ENCODE measurements at regions not wholly inside any gene's neighbourhood (a gene's known extent, or its start where the extent isn't known, plus 50 kb on each side); places are given as distances from the start of the nearest gene placed in this dataset.

GRCh38 chr6:163941624-163941976 lies 527.1 kb downstream of the QKI start:
- H3K9me3 Mint-ChIP-seq = no peaks in the 10 kb centered on the region
- ATAC-seq (ENCODE audit: poor library complexity) (no peak), DNase-seq (no peak)
- Histone ChIP-seq H3K27ac (ENCODE audit: low read depth in 1 of 2, low read length in 2 of 2) (no peak overlapping the region), H3K9me3 (ENCODE audit: control insufficient read depth in 1 of 2, insufficient read depth in 1 of 2, low read length in 2 of 2) (no peaks in the 10 kb centered on the region), H3K4me3 (ENCODE audit: low read length) (no peak overlapping the region), H3K27me3 (ENCODE audit: control insufficient read depth in 1 of 2, insufficient read depth in 2 of 2, low read length in 2 of 2) (peaks cover 13 to 20% of the 10 kb centered on the region in 2 experiments), H3K4me1 (ENCODE audit: insufficient read depth, low read length) (no peaks in the 10 kb centered on the region), H3K36me3 (ENCODE audit: insufficient read depth, low read length) (no peaks in the 10 kb centered on the region)
- no peaks in the 10 kb centered on the region for H3K4me1 Mint-ChIP-seq (ENCODE audit: low read depth)
- peaks cover 66% of the 10 kb centered on the region for H3K27me3 Mint-ChIP-seq
- no peaks in the 10 kb centered on the region for H3K36me3 Mint-ChIP-seq (ENCODE audit: low read depth)
- ChIA-PET POLR2A (no interaction called here), CTCF (no interaction called here)
- no peak for TF ChIP-seq CTCF (IDR thresholded peaks at IDR 0.05)
- no peak overlapping the region for H3K4me3 Mint-ChIP-seq
- intact Hi-C loops (cut with DNase I, micrococcal nuclease) = no loop called here
- H3K27ac Mint-ChIP-seq = no peak overlapping the region

GRCh38 chr6:163940705-163941623 lies 526.4 kb downstream of the QKI start:
- Mint-ChIP-seq H3K36me3 (ENCODE audit: low read depth) (no peaks in the 10 kb centered on the region), H3K27me3 (peaks cover 65% of the 10 kb centered on the region), H3K4me1 (ENCODE audit: low read depth) (no peaks in the 10 kb centered on the region), H3K27ac (no peak overlapping the region), H3K9me3 (no peaks in the 10 kb centered on the region), H3K4me3 (no peak overlapping the region)
- TF ChIP-seq CTCF (IDR thresholded peaks at IDR 0.05) = no peak
- ChIA-PET CTCF (no interaction called here), POLR2A (no interaction called here)
- no peak for DNase-seq
- Histone ChIP-seq H3K4me1 (ENCODE audit: insufficient read depth, low read length) (no peaks in the 10 kb centered on the region), H3K27me3 (ENCODE audit: control insufficient read depth in 1 of 2, insufficient read depth in 2 of 2, low read length in 2 of 2) (peaks cover 13 to 20% of the 10 kb centered on the region in 2 experiments), H3K4me3 (ENCODE audit: low read length) (no peak overlapping the region), H3K27ac (ENCODE audit: low read depth in 1 of 2, low read length in 2 of 2) (no peak overlapping the region), H3K36me3 (ENCODE audit: insufficient read depth, low read length) (no peaks in the 10 kb centered on the region), H3K9me3 (ENCODE audit: control insufficient read depth in 1 of 2, insufficient read depth in 1 of 2, low read length in 2 of 2) (no peaks in the 10 kb centered on the region)
- ATAC-seq (ENCODE audit: poor library complexity) = no peak
- intact Hi-C loops (cut with DNase I, micrococcal nuclease) = no loop called here

- DNase-seq = no peak
Measured at GRCh38 chr6:163937071-163937470, 522.6 kb downstream of the QKI start.

More at GRCh38 chr6:163937071-163937470, 522.6 kb downstream of the QKI start:
- H3K4me1 ChIP-seq (ENCODE audit: insufficient read depth, low read length) = no peaks in the 10 kb centered on the region
- ATAC-seq (ENCODE audit: poor library complexity) = no peak
- Mint-ChIP-seq H3K4me1 (ENCODE audit: low read depth) (no peaks in the 10 kb centered on the region), H3K27ac (no peak overlapping the region), H3K9me3 (no peaks in the 10 kb centered on the region), H3K36me3 (ENCODE audit: low read depth) (no peaks in the 10 kb centered on the region), H3K4me3 (no peak overlapping the region), H3K27me3 (peaks cover 40% of the 10 kb centered on the region)
- H3K4me3 ChIP-seq (ENCODE audit: low read length) = no peak overlapping the region
- H3K9me3 ChIP-seq (ENCODE audit: control insufficient read depth in 1 of 2, insufficient read depth in 1 of 2, low read length in 2 of 2) = no peaks in the 10 kb centered on the region
- intact Hi-C loops (cut with DNase I, micrococcal nuclease) = no loop called here
- ChIA-PET CTCF (no interaction called here), POLR2A (no interaction called here)
- no peak overlapping the region for H3K27ac ChIP-seq (ENCODE audit: low read depth in 1 of 2, low read length in 2 of 2)
- TF ChIP-seq CTCF (IDR thresholded peaks at IDR 0.05) = no peak
- H3K36me3 ChIP-seq (ENCODE audit: insufficient read depth, low read length) = no peaks in the 10 kb centered on the region
- peaks cover 10 to 22% of the 10 kb centered on the region in 2 experiments for H3K27me3 ChIP-seq (ENCODE audit: control insufficient read depth in 1 of 2, insufficient read depth in 2 of 2, low read length in 2 of 2)

All from CD4-positive, alpha-beta T cell (primary cell).